ENCODE measurements at regions not wholly inside any gene's neighbourhood (a gene's known extent, or its start where the extent isn't known, plus 50 kb on each side); places are given as distances from the start of the nearest gene placed in this dataset.
"Not testable (repeated sequence)": the region's sequence is repeated elsewhere in the genome, so short reads cannot be mapped to it uniquely, and the experiment has no call there.

- no peak for DNase-seq (ENCODE audit: low read depth in 2 of 2)
Measured at GRCh38 chr11:96697466-96697865, 307.7 kb downstream of the JRKL start.

GRCh38 chr11:96704847-96705246 lies 315.0 kb downstream of the JRKL start:
- no peak for DNase-seq (ENCODE audit: low read depth in 2 of 2)

- no peak for DNase-seq (ENCODE audit: low read depth in 2 of 2)
Measured at GRCh38 chr11:96706761-96707160, 316.9 kb downstream of the JRKL start.

GRCh38 chr11:96707273-96707672 lies 317.5 kb downstream of the JRKL start:
- DNase-seq (ENCODE audit: low read depth in 2 of 2): no peak

- no peak for DNase-seq (ENCODE audit: low read depth in 2 of 2)
Measured at GRCh38 chr11:96708219-96708878, 318.5 kb downstream of the JRKL start.

- DNase-seq (ENCODE audit: low read depth in 2 of 2): no peak
Measured at GRCh38 chr11:96713301-96713700, 323.5 kb downstream of the JRKL start.

GRCh38 chr11:96714689-96715088 lies 324.9 kb downstream of the JRKL start:
- DNase-seq (ENCODE audit: low read depth in 2 of 2): no peak

- no peak for DNase-seq (ENCODE audit: low read depth in 2 of 2)
Measured at GRCh38 chr11:96715208-96715607, 325.4 kb downstream of the JRKL start.

- DNase-seq (ENCODE audit: low read depth in 2 of 2): no peak
Measured at GRCh38 chr11:96736601-96737000, 346.8 kb downstream of the JRKL start.

- no peak for DNase-seq (ENCODE audit: low read depth in 2 of 2)
Measured at GRCh38 chr11:96738311-96738710, 348.5 kb downstream of the JRKL start.

GRCh38 chr11:96741068-96741467 lies 351.3 kb downstream of the JRKL start:
- DNase-seq (ENCODE audit: low read depth in 2 of 2): peak in 1 of 2 experiments; percentile 8

- no peak for DNase-seq (ENCODE audit: low read depth in 2 of 2)
Measured at GRCh38 chr11:96744697-96745096, 354.9 kb downstream of the JRKL start.

- peak; percentile 42 to 53 for DNase-seq (ENCODE audit: low read depth in 2 of 2)
Measured at GRCh38 chr11:96748639-96749370, 359.0 kb downstream of the JRKL start.

GRCh38 chr11:96751807-96752206 lies 362.0 kb downstream of the JRKL start:
- DNase-seq (ENCODE audit: low read depth in 2 of 2): not testable (repeated sequence)

GRCh38 chr11:96752221-96752620 lies 362.4 kb downstream of the JRKL start:
- no peak for DNase-seq (ENCODE audit: low read depth in 2 of 2)

GRCh38 chr11:96753997-96754396 lies 364.2 kb downstream of the JRKL start:
- DNase-seq (ENCODE audit: low read depth in 2 of 2): no peak

- DNase-seq (ENCODE audit: low read depth in 2 of 2): no peak
Measured at GRCh38 chr11:96755209-96755608, 365.4 kb downstream of the JRKL start.

- DNase-seq (ENCODE audit: low read depth in 2 of 2): no peak
Measured at GRCh38 chr11:96755752-96756151, 365.9 kb downstream of the JRKL start.

- DNase-seq (ENCODE audit: low read depth in 2 of 2): no peak
Measured at GRCh38 chr11:96758957-96759356, 369.1 kb downstream of the JRKL start.

GRCh38 chr11:96760306-96760705 lies 370.5 kb downstream of the JRKL start:
- no peak for DNase-seq (ENCODE audit: low read depth in 2 of 2)

- DNase-seq (ENCODE audit: low read depth in 2 of 2): no peak
Measured at GRCh38 chr11:96760815-96761214, 371.0 kb downstream of the JRKL start.

- no peak for DNase-seq (ENCODE audit: low read depth in 2 of 2)
Measured at GRCh38 chr11:96761451-96761850, 371.6 kb downstream of the JRKL start.

GRCh38 chr11:96763244-96763643 lies 373.4 kb downstream of the JRKL start:
- no peak for DNase-seq (ENCODE audit: low read depth in 2 of 2)
